K562 (cell line): ENCODE measurements at regions not wholly inside any gene's neighbourhood (a gene's known extent, or its start where the extent isn't known, plus 50 kb on each side); places are given as distances from the start of the nearest gene placed in this dataset.

Experiments
- ATAC-seq: fragments of 200-7000 bp; cut with Tn5 transposase; 3 replicates; pipeline ENCODE4 v1.9.1; 2020; ENCODE audit warnings: moderate library complexity
- BruUV-seq: library from RNA; stranded (reverse); fragments of 400-500 nt; replicated peaks from 2 replicates; lab custom pipeline; 2021; lab: Mats Ljungman, UMichigan
- CTCF ChIA-PET: fragments of 300-600 bp; formaldehyde crosslinking; extraction: SDS; loops from one replicate; lab custom pipeline; 2021; ENCODE audit warnings: low intra/inter-chr PET ratio; lab: Yijun Ruan, JAX
- POLR2A ChIA-PET: fragments of 300-600, 350-650 bp; sonication (Branson Sonifier 250); formaldehyde crosslinking; extraction: SDS; loops from one replicate; lab custom pipeline; 2021; ENCODE audit warnings: antibody characterized with exemption, inconsistent platforms; lab: Yijun Ruan, JAX
- DNase-seq, 4 experiments: peaks; one replicate each; pipeline versions ENCODE4 v3.0.0 to v3.0.0-alpha.2; 2011 to 2018; ENCODE audit warnings: low spot score in 3 of 4, mixed read lengths in 3 of 4; ENCODE audit errors: extremely low read depth in 1 of 4
- FAIRE-seq: peaks from 2 replicates; lab custom pipeline; 2011; peaks lifted over from hg19 to GRCh38; lab: Jason Lieb, UNC
- H2AFZ ChIP-seq: 2 replicates; pipeline ENCODE4 v1.6.0; 2011; ENCODE audit warnings: low read depth, low read length, control low read depth, inconsistent platforms
- H3K27ac ChIP-seq: fragments of 200-600 bp; 3 replicates; pipeline ENCODE4 v1.8.0; 2011; ENCODE audit warnings: low read depth, mild to moderate bottlenecking, control low read depth, inconsistent platforms, low read length, moderate library complexity, mixed read lengths; ENCODE audit errors: extremely low read depth
- H3K27me3 ChIP-seq, 2 experiments: fragments of 300-600 bp in 1 of 2; 2 replicates in 1 of 2; 3 replicates in 1 of 2; pipeline versions ENCODE4 v1.6.0 to v1.8.0; 2011; ENCODE audit warnings: inconsistent platforms in 2 of 2, low read length in 2 of 2, mild to moderate bottlenecking in 1 of 2, mixed read lengths in 1 of 2, moderate library complexity in 1 of 2; ENCODE audit not compliant: control insufficient read depth in 2 of 2, insufficient read depth in 2 of 2
- H3K36me3 ChIP-seq: fragments of 300-600 bp; 3 replicates; pipeline ENCODE4 v1.8.0; 2011; ENCODE audit warnings: mild to moderate bottlenecking, low read length, inconsistent platforms; ENCODE audit not compliant: control insufficient read depth, insufficient read depth
- H3K4me1 ChIP-seq, 2 experiments: fragments of 200-600 bp in 1 of 2; replicated peaks in 1 of 2; 2 replicates in 1 of 2; 3 replicates in 1 of 2; pipeline versions ENCODE4 v1.5.1 to v1.8.0; 2011; ENCODE audit warnings: inconsistent platforms in 2 of 2, low read length in 2 of 2, mild to moderate bottlenecking in 1 of 2, mixed read lengths in 1 of 2, moderate library complexity in 1 of 2; ENCODE audit not compliant: control insufficient read depth in 2 of 2, insufficient read depth in 2 of 2
- H3K4me2 ChIP-seq: 2 replicates; pipeline ENCODE4 v1.6.1; 2011; ENCODE audit warnings: low read length, control low read depth, inconsistent platforms, mixed read lengths; ENCODE audit not compliant: insufficient read depth
- H3K4me3 ChIP-seq: fragments of 200-600 bp; sonication (generic), shearing (Covaris generic); 2 replicates; pipeline ENCODE4 v1.5.1; 2016; ENCODE audit warnings: control low read depth, inconsistent platforms
- H3K79me2 ChIP-seq: fragments of 200-600 bp; 3 replicates; pipeline ENCODE4 v1.8.0; 2011; ENCODE audit warnings: low read length, inconsistent platforms; ENCODE audit not compliant: control insufficient read depth, insufficient read depth
- H3K9ac ChIP-seq, 2 experiments: 2 replicates each; pipeline versions ENCODE4 v1.6.0 to v1.6.1; 2011; ENCODE audit warnings: low read depth in 2 of 2, low read length in 2 of 2, control low read depth in 1 of 2, inconsistent platforms in 1 of 2, mild to moderate bottlenecking in 1 of 2, mixed read lengths in 1 of 2; ENCODE audit not compliant: insufficient read depth in 1 of 2
- H3K9me1 ChIP-seq: one replicate; pipeline ENCODE4 v1.6.0; 2011; ENCODE audit warnings: inconsistent platforms, mild to moderate bottlenecking, low read length, moderate library complexity; ENCODE audit not compliant: control insufficient read depth, insufficient read depth
- H3K9me3 ChIP-seq: replicated peaks from 2 replicates; pipeline ENCODE4 v1.5.1; 2011; ENCODE audit warnings: low read depth, low read length, inconsistent platforms; ENCODE audit not compliant: control insufficient read depth, insufficient read depth
- H4K20me1 ChIP-seq: replicated peaks from 2 replicates; pipeline ENCODE4 v1.6.1; 2011; ENCODE audit warnings: low read length, inconsistent platforms, mixed read lengths; ENCODE audit not compliant: control insufficient read depth, insufficient read depth
- DACH1 ChIP-seq: fragments of 450-650 bp; IDR thresholded peaks from 2 replicates; pipeline ENCODE4 v1.6.1; 2018; ENCODE audit not compliant: partially characterized antibody
- HDAC1 ChIP-seq, 2 experiments: fragments of 450-650 bp; IDR thresholded peaks; 2 replicates each; pipeline ENCODE4 v1.6.1; 2016 to 2017; ENCODE audit warnings: inconsistent platforms in 1 of 2, mild to moderate bottlenecking in 1 of 2, moderate library complexity in 1 of 2
- HOMEZ ChIP-seq: fragments of 250-450 bp; sonication (Bioruptor Pico); IDR thresholded peaks from 2 replicates; pipeline ENCODE4 v1.4.0; 2020; ENCODE audit warnings: mild to moderate bottlenecking, moderate library complexity
- NBN ChIP-seq: fragments of 450-650 bp; IDR thresholded peaks from 2 replicates; pipeline ENCODE4 v1.6.1; 2016; ENCODE audit warnings: low read depth, mild to moderate bottlenecking
- NCOR1 ChIP-seq: fragments of 450-650 bp; IDR thresholded peaks from 2 replicates; pipeline ENCODE4 v1.6.1; 2016; ENCODE audit warnings: mild to moderate bottlenecking, moderate library complexity
- NEUROD1 ChIP-seq: fragments of 150-350 bp; IDR thresholded peaks from 2 replicates; pipeline ENCODE4 v1.6.1; 2014; ENCODE audit warnings: borderline replicate concordance, low read length, low read depth; ENCODE audit not compliant: partially characterized antibody
- PATZ1 ChIP-seq: fragments of 250-450 bp; sonication (Bioruptor Pico); IDR thresholded peaks from 2 replicates; pipeline ENCODE4 v1.5.0; 2020; ENCODE audit warnings: mild to moderate bottlenecking, borderline replicate concordance
- TBP ChIP-seq: optimal IDR thresholded peaks from 2 replicates; pipeline ENCODE3; 2011; ENCODE audit warnings: low read depth, low read length, improper control_type of control experiment
- U2AF1 ChIP-seq: fragments of 200-400 bp; formaldehyde crosslinking; optimal IDR thresholded peaks from 2 replicates; pipeline ENCODE3; 2017; ENCODE audit warnings: mild to moderate bottlenecking, low read depth, low read length, moderate library complexity
- XRCC3 ChIP-seq: fragments of 450-650 bp; IDR thresholded peaks from 2 replicates; pipeline ENCODE4 v1.6.1; 2017; ENCODE audit warnings: mild to moderate bottlenecking, moderate library complexity
- ZBTB12 ChIP-seq: fragments of 250-450 bp; sonication (Bioruptor Pico); IDR thresholded peaks from 2 replicates; pipeline ENCODE4 v1.4.0; 2020
- ZC3H4 ChIP-seq: sonication (generic); formaldehyde crosslinking; IDR thresholded peaks from 2 replicates; pipeline ENCODE4 v1.9.0; 2021; ENCODE audit warnings: missing genetic modification reagents, borderline replicate concordance
- ZNF436 ChIP-seq: fragments of 250-450, 450-650 bp; sonication (Bioruptor Pico); formaldehyde crosslinking; IDR thresholded peaks from 2 replicates; pipeline ENCODE4 v1.7.0; 2020; ENCODE audit warnings: mild to moderate bottlenecking
- ZNF609 ChIP-seq: sonication (generic); formaldehyde crosslinking; IDR thresholded peaks from 2 replicates; pipeline ENCODE4 v1.8.1; 2023; ENCODE audit warnings: missing genetic modification reagents, mild to moderate bottlenecking, borderline replicate concordance
- WGBS: fragments of 100-300 bp; shearing (Covaris generic); methylation state at CpG from one replicate; pipeline ENCODE4 v1.1.6; 2016; ENCODE audit warnings: low coverage, mixed read lengths; ENCODE audit not compliant: insufficient coverage; ENCODE audit errors: missing lambda C conversion rate; 5-methylcytosine and 5-hydroxymethylcytosine counted together
- in situ Hi-C: fragments of 300-500 bp; cut with MboI; formaldehyde crosslinking; loops from 4 replicates; pipeline ENCODE4 v1.15.0; 2018; ENCODE audit warnings: inconsistent platforms, mixed read lengths
- intact Hi-C: fragments of 100-400 bp; cut with micrococcal nuclease; formaldehyde crosslinking; loops from 2 replicates; pipeline ENCODE4 v1.14.2; 2022

GRCh38 chr1:68918563-68918962 is 421.7 kb upstream of the DEPDC1 start:
- in situ Hi-C loops: no loop called here
- POLR2A ChIA-PET: no interaction called here
- TF ChIP-seq ZBTB12 (CRISPR knock-in tag) (no peak), ZNF436 (CRISPR knock-in tag) (no peak), U2AF1 (no peak), ZC3H4 (no peak), NBN (no peak), NCOR1 (no peak), DACH1 (no peak), HOMEZ (no peak), HDAC1 (IDR thresholded peaks at IDR 0.05) (no peak), ZNF609 (no peak), NEUROD1 (no peak), XRCC3 (no peak), PATZ1 (CRISPR knock-in tag) (no peak), TBP (no peak)

More at GRCh38 chr1:68918563-68918962, 421.7 kb upstream of the DEPDC1 start:
- CTCF ChIA-PET: no interaction called here
- no peak for FAIRE-seq
- WGBS: 0% methylated on average over 1 of the region's 1 CpG
- DNase-seq: no peak
- no peak overlapping the region for H3K9ac ChIP-seq
- H3K4me2 ChIP-seq: no peak overlapping the region
- H3K9me3 ChIP-seq: 0 out of 2 replicates have a peak, but pooled peaks cover under 1% of the 10 kb centered on the region
- H3K36me3 ChIP-seq: no peaks in the 10 kb centered on the region
- H3K9me1 ChIP-seq: no peaks in the 10 kb centered on the region
- no peaks in the 10 kb centered on the region for H3K79me2 ChIP-seq
- H3K4me3 ChIP-seq: no peak overlapping the region
- H3K27ac ChIP-seq: no peak overlapping the region
- no peaks in the 10 kb centered on the region for H4K20me1 ChIP-seq
- H3K27me3 ChIP-seq: no peaks in the 10 kb centered on the region; a peak in 1 of 5 replicates
- H3K4me1 ChIP-seq: no peaks in the 10 kb centered on the region
- H2AFZ ChIP-seq: no peak overlapping the region
- ATAC-seq: no peak
- BruUV-seq: no TSS peak
- intact Hi-C loops: no loop called here
